ENCODE measurements at regions not wholly inside any gene's neighbourhood (a gene's known extent, or its start where the extent isn't known, plus 50 kb on each side); places are given as distances from the start of the nearest gene placed in this dataset.

DNA sequence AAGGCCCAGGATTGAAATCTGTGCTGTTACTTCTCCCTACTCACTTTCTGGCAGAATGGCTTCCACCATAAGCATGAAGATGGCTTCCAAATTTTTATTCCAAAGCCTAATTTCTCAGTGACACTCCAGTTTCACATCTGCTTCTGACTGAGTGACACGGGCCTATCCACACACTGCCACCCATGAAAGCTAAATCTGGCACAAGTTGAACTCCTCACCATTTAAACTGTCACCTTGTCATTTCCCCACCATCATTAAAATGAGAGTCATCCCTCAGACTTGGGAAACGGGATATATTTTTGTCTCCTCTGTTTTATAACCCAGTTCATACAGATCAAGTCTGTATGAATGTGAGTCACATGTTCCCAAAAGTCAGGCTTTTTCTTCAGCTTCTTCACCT lies 77.1 kb downstream of the MGST1 start (continued):
- TF ChIP-seq, protein P1, sequence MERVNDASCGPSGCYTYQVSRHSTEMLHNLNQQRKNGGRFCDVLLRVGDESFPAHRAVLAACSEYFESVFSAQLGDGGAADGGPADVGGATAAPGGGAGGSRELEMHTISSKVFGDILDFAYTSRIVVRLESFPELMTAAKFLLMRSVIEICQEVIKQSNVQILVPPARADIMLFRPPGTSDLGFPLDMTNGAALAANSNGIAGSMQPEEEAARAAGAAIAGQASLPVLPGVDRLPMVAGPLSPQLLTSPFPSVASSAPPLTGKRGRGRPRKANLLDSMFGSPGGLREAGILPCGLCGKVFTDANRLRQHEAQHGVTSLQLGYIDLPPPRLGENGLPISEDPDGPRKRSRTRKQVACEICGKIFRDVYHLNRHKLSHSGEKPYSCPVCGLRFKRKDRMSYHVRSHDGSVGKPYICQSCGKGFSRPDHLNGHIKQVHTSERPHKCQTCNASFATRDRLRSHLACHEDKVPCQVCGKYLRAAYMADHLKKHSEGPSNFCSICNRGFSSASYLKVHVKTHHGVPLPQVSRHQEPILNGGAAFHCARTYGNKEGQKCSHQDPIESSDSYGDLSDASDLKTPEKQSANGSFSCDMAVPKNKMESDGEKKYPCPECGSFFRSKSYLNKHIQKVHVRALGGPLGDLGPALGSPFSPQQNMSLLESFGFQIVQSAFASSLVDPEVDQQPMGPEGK (tag by site-specific recombination; IDR thresholded peaks at IDR 0.05) = no peak
- TF ChIP-seq ZNF645 (tag by site-specific recombination; IDR thresholded peaks at IDR 0.05) (no peak), ZNF776 (tag by site-specific recombination; IDR thresholded peaks at IDR 0.05; ENCODE audit: borderline replicate concordance) (no peak), SALL2 (tag by site-specific recombination; IDR thresholded peaks at IDR 0.05; ENCODE audit: borderline replicate concordance) (no peak), REST (tag by site-specific recombination; IDR thresholded peaks at IDR 0.05) (no peak), ZNF121 (tag by site-specific recombination; IDR thresholded peaks at IDR 0.05) (no peak), ZNF521 (tag by site-specific recombination; IDR thresholded peaks at IDR 0.05) (no peak), ZNF600 (tag by site-specific recombination; IDR thresholded peaks at IDR 0.05) (no peak)
- TF ChIP-seq, protein P2, sequence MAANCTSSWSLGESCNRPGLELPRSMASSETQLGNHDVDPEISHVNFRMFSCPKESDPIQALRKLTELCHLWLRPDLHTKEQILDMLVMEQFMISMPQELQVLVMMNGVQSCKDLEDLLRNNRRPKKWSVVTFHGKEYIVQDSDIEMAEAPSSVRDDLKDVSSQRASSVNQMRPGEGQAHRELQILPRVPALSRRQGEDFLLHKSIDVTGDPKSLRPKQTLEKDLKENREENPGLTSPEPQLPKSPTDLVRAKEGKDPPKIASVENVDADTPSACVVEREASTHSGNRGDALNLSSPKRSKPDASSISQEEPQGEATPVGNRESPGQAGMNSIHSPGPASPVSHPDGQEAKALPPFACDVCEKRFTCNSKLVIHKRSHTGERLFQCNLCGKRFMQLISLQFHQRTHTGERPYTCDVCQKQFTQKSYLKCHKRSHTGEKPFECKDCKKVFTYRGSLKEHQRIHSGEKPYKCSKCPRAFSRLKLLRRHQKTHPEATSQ (tag by site-specific recombination; IDR thresholded peaks at IDR 0.05) = no peak
- TF ChIP-seq, protein P3, sequence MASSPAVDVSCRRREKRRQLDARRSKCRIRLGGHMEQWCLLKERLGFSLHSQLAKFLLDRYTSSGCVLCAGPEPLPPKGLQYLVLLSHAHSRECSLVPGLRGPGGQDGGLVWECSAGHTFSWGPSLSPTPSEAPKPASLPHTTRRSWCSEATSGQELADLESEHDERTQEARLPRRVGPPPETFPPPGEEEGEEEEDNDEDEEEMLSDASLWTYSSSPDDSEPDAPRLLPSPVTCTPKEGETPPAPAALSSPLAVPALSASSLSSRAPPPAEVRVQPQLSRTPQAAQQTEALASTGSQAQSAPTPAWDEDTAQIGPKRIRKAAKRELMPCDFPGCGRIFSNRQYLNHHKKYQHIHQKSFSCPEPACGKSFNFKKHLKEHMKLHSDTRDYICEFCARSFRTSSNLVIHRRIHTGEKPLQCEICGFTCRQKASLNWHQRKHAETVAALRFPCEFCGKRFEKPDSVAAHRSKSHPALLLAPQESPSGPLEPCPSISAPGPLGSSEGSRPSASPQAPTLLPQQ (tag by site-specific recombination; IDR thresholded peaks at IDR 0.05) = no peak

- no peak overlapping the region for H3K27ac ChIP-seq (ENCODE audit: extremely low read depth, low read depth, low read length)
- CTCF ChIA-PET = interaction anchor here (0.6 kb wide), 1 partner anchor 1786 kb away, joined by 5 read pairs; no protein-coding TSS in a partner anchor
- no peaks in the 10 kb centered on the region for H3K9me3 ChIP-seq (ENCODE audit: control insufficient read depth, insufficient read depth, low read depth, low read length)
- no peak overlapping the region for H3K4me3 ChIP-seq (ENCODE audit: low read depth, low read length)
- no peaks in the 10 kb centered on the region for H3K36me3 ChIP-seq (ENCODE audit: control insufficient read depth in 2 of 2, insufficient read depth in 1 of 2, low read length in 2 of 2)
- H3K4me1 ChIP-seq (ENCODE audit: control insufficient read depth, insufficient read depth, low read length) = no peaks in the 10 kb centered on the region
- POLR2A ChIA-PET = no interaction called here
- TF ChIP-seq ZNF670 (tag by site-specific recombination; IDR thresholded peaks at IDR 0.05; ENCODE audit: low read depth) = no peak
- TF ChIP-seq ZSCAN30 (tag by site-specific recombination; IDR thresholded peaks at IDR 0.05) = no peak
- TF ChIP-seq ZNF423 (tag by site-specific recombination; IDR thresholded peaks at IDR 0.05) = no peak
- TF ChIP-seq ZNF37A (tag by site-specific recombination; IDR thresholded peaks at IDR 0.05) = no peak
- no peak for TF ChIP-seq ZNF175 (tag by site-specific recombination; IDR thresholded peaks at IDR 0.05)
- no peak for TF ChIP-seq ZNF549 (tag by site-specific recombination; IDR thresholded peaks at IDR 0.05)
- no peak for TF ChIP-seq BCL11A (tag by site-specific recombination; IDR thresholded peaks at IDR 0.05; ENCODE audit: low read depth)
- no peak for TF ChIP-seq ZNF121 (tag by site-specific recombination; IDR thresholded peaks at IDR 0.05)
- no peak for TF ChIP-seq REST (tag by site-specific recombination; IDR thresholded peaks at IDR 0.05)
- no peak for TF ChIP-seq ZNF473 (tag by site-specific recombination; IDR thresholded peaks at IDR 0.05)
- no peak for TF ChIP-seq ZNF174 (tag by site-specific recombination; IDR thresholded peaks at IDR 0.05)
Observed at GRCh38 chr12:16435875-16436554, 88.6 kb downstream of the MGST1 start.
